Loucy (cell line): ENCODE measurements at regions not wholly inside any gene's neighbourhood (a gene's known extent, or its start where the extent isn't known, plus 50 kb on each side); places are given as distances from the start of the nearest gene placed in this dataset.

ENCODE experiments used
- H2AFZ ChIP-seq: fragments of 200-600 bp; sonication (generic); 2 replicates; pipeline ENCODE4 v1.6.0; 2016; ENCODE audit warnings: antibody characterized with exemption, mild to moderate bottlenecking, low read length, moderate library complexity
- H3F3A ChIP-seq: fragments of 200-600 bp; 2 replicates; pipeline ENCODE4 v1.6.0; 2016; ENCODE audit warnings: antibody characterized with exemption, low read depth, mild to moderate bottlenecking
- H3K27me3 ChIP-seq: fragments of 200-600 bp; sonication (generic); 2 replicates; pipeline ENCODE4 v1.6.1; 2014; ENCODE audit warnings: low read length, mild to moderate bottlenecking; ENCODE audit not compliant: insufficient read depth, poor library complexity, severe bottlenecking
- H3K36me3 ChIP-seq: fragments of 200-600 bp; sonication (generic); 2 replicates; pipeline ENCODE4 v1.6.1; 2016; ENCODE audit warnings: low read length; ENCODE audit not compliant: insufficient read depth
- H3K4me1 ChIP-seq: fragments of 200-600 bp; sonication (generic); 2 replicates; pipeline ENCODE4 v1.5.1; 2014; ENCODE audit warnings: low read length, mild to moderate bottlenecking; ENCODE audit not compliant: insufficient read depth, poor library complexity, severe bottlenecking
- H3K4me2 ChIP-seq: fragments of 200-600 bp; sonication (generic); 2 replicates; pipeline ENCODE4 v1.6.0; 2014; ENCODE audit warnings: antibody characterized with exemption, low read length, low read depth, mild to moderate bottlenecking; ENCODE audit not compliant: poor library complexity, severe bottlenecking
- H3K4me3 ChIP-seq: fragments of 200-600 bp; sonication (generic); 2 replicates; pipeline ENCODE4 v1.5.1; 2014; ENCODE audit warnings: low read length, mild to moderate bottlenecking, mixed read lengths; ENCODE audit not compliant: poor library complexity, severe bottlenecking
- H3K79me2 ChIP-seq: fragments of 200-600 bp; sonication (generic); 2 replicates; pipeline ENCODE4 v1.6.1; 2014; ENCODE audit warnings: low read length; ENCODE audit not compliant: insufficient read depth
- H3K9ac ChIP-seq: fragments of 200-600 bp; sonication (generic); 2 replicates; pipeline ENCODE4 v1.6.0; 2014; ENCODE audit warnings: mild to moderate bottlenecking, low read depth, low read length, moderate library complexity; ENCODE audit not compliant: poor library complexity, severe bottlenecking
- H3K9me2 ChIP-seq: fragments of 200-600 bp; sonication (generic); replicated peaks from 2 replicates; pipeline ENCODE4 v1.6.1; 2016; ENCODE audit warnings: low read depth, low read length, mixed read lengths
- H3K9me3 ChIP-seq: fragments of 200-600 bp; sonication (generic); 2 replicates; pipeline ENCODE4 v1.6.1; 2014; ENCODE audit warnings: mild to moderate bottlenecking, antibody characterized with exemption, low read length, low read depth; ENCODE audit not compliant: insufficient read depth
- H4K20me1 ChIP-seq: fragments of 200-600 bp; sonication (generic); 2 replicates; pipeline ENCODE4 v1.6.0; 2014; ENCODE audit warnings: antibody characterized with exemption, low read length, mild to moderate bottlenecking; ENCODE audit not compliant: insufficient read depth, poor library complexity, severe bottlenecking
- EZH2phosphoT487 ChIP-seq: fragments of 200-600 bp; IDR thresholded peaks from 2 replicates; pipeline ENCODE4 v1.6.1; 2018; ENCODE audit warnings: antibody characterized with exemption, mild to moderate bottlenecking, moderate library complexity, borderline replicate concordance
- TF ChIP-seq, protein P1 (sequence below): fragments of 200-600 bp; sonication (generic); conservative IDR thresholded peaks from 2 replicates; pipeline ENCODE4 v1.5.1; 2014; ENCODE audit warnings: mild to moderate bottlenecking, antibody characterized with exemption, low read length

GRCh38 chr12:123051556-123051955 is 71.1 kb downstream of the ARL6IP4 start:
- H3K4me3 ChIP-seq = no peak overlapping the region
- H3K27me3 ChIP-seq = no peaks in the 10 kb centered on the region
- no peak overlapping the region for H3K9ac ChIP-seq
- no peaks in the 10 kb centered on the region for H3K4me1 ChIP-seq
- H3K4me2 ChIP-seq = no peak overlapping the region
- no peaks in the 10 kb centered on the region for H3K36me3 ChIP-seq
- TF ChIP-seq, protein P1, sequence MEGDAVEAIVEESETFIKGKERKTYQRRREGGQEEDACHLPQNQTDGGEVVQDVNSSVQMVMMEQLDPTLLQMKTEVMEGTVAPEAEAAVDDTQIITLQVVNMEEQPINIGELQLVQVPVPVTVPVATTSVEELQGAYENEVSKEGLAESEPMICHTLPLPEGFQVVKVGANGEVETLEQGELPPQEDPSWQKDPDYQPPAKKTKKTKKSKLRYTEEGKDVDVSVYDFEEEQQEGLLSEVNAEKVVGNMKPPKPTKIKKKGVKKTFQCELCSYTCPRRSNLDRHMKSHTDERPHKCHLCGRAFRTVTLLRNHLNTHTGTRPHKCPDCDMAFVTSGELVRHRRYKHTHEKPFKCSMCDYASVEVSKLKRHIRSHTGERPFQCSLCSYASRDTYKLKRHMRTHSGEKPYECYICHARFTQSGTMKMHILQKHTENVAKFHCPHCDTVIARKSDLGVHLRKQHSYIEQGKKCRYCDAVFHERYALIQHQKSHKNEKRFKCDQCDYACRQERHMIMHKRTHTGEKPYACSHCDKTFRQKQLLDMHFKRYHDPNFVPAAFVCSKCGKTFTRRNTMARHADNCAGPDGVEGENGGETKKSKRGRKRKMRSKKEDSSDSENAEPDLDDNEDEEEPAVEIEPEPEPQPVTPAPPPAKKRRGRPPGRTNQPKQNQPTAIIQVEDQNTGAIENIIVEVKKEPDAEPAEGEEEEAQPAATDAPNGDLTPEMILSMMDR = no peak
- no peak for TF ChIP-seq EZH2phosphoT487
- no peaks in the 10 kb centered on the region for H3K9me3 ChIP-seq
- no peaks in the 10 kb centered on the region for H4K20me1 ChIP-seq
- 0 out of 2 replicates have a peak, but pooled peaks cover 2% of the 10 kb centered on the region for H3F3A ChIP-seq
- H2AFZ ChIP-seq = no peak overlapping the region
- H3K79me2 ChIP-seq = no peaks in the 10 kb centered on the region
- no peaks in the 10 kb centered on the region for H3K9me2 ChIP-seq

GRCh38 chr12:123050913-123051312 is 70.4 kb downstream of the ARL6IP4 start:
- no peak overlapping the region for H3K9ac ChIP-seq
- H3K27me3 ChIP-seq = no peaks in the 10 kb centered on the region
- H4K20me1 ChIP-seq = no peaks in the 10 kb centered on the region
- H3K79me2 ChIP-seq = no peaks in the 10 kb centered on the region
- no peaks in the 10 kb centered on the region for H3K36me3 ChIP-seq
- no peaks in the 10 kb centered on the region for H3K9me2 ChIP-seq
- TF ChIP-seq EZH2phosphoT487 = no peak
- TF ChIP-seq, protein P1 = no peak
- H3K9me3 ChIP-seq = no peaks in the 10 kb centered on the region
- H3K4me1 ChIP-seq = no peaks in the 10 kb centered on the region
- H2AFZ ChIP-seq = no peak overlapping the region
- H3K4me3 ChIP-seq = no peak overlapping the region
- 0 out of 2 replicates have a peak, but pooled peaks cover 2% of the 10 kb centered on the region for H3F3A ChIP-seq
- H3K4me2 ChIP-seq = no peak overlapping the region

DNA sequence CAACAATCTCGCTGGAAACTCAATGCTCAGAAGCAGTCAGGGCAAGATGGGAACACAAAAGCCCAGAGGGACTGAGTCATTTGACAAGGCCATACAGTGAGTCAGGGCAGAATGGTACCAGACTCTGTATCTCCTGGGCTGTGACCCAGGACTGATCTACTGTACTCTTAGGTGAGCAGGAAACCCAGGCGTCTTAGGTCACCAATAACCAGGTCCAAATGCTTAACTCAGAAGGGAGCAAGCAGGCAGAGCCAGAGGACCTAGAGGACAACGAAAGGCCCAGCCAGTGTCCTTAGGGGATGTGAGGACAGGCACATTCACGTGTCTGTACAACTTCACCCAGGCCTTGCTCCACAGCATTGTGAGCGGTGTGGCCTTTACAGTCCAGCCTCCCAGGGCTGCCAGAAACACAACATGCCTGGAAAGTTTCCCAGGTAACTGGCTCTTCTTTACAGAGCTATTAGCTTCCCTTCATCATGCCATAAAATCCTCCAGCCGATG is 69.9 kb downstream of the ARL6IP4 start:
- H3K4me3 ChIP-seq = no peak overlapping the region
- H3K9me3 ChIP-seq = no peaks in the 10 kb centered on the region
- no peaks in the 10 kb centered on the region for H4K20me1 ChIP-seq
- H2AFZ ChIP-seq = no peak overlapping the region
- H3K4me1 ChIP-seq = no peaks in the 10 kb centered on the region
- H3K9ac ChIP-seq = no peak overlapping the region
- H3K27me3 ChIP-seq = no peaks in the 10 kb centered on the region
- TF ChIP-seq EZH2phosphoT487 = no peak
- TF ChIP-seq, protein P1 = no peak
- H3K79me2 ChIP-seq = no peaks in the 10 kb centered on the region
- 0 out of 2 replicates have a peak, but pooled peaks cover 2% of the 10 kb centered on the region for H3F3A ChIP-seq
- no peaks in the 10 kb centered on the region for H3K9me2 ChIP-seq
- no peak overlapping the region for H3K4me2 ChIP-seq
- H3K36me3 ChIP-seq = no peaks in the 10 kb centered on the region
